ENCODE measurements at regions not wholly inside any gene's neighbourhood (a gene's known extent, or its start where the extent isn't known, plus 50 kb on each side); places are given as distances from the start of the nearest gene placed in this dataset.

DNA sequence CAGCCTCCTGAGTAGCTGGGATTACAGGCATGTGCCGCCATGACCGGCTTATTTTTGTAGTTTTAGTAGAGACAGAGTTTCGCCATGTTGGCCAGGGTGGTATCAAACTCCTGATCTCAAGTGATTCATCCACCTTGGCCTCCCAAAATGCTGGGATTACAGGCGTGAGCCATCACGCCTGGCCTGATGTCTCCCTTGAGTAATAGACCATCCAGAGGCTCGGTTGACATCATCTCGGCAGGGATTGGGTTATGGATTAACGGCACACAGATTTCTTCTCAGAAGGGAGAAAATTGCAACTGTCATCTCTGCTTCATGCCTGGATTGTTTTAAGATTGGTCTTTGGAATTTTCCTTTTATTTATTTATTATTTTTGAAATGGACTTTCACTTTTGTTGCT, 239.2 kb upstream of the LARGE1 start:
- peaks cover 7% of the 10 kb centered on the region for H3K9me3 Mint-ChIP-seq
- H3K36me3 Mint-ChIP-seq (ENCODE audit: low read depth), result no peaks in the 10 kb centered on the region
- no peaks in the 10 kb centered on the region for H3K4me1 Mint-ChIP-seq
- no peak for ATAC-seq (replicated peaks)
- H3K27me3 Mint-ChIP-seq, result no peaks in the 10 kb centered on the region
- no peak overlapping the region for H3K4me3 Mint-ChIP-seq
- no peak overlapping the region for H3K27ac Mint-ChIP-seq

DNA sequence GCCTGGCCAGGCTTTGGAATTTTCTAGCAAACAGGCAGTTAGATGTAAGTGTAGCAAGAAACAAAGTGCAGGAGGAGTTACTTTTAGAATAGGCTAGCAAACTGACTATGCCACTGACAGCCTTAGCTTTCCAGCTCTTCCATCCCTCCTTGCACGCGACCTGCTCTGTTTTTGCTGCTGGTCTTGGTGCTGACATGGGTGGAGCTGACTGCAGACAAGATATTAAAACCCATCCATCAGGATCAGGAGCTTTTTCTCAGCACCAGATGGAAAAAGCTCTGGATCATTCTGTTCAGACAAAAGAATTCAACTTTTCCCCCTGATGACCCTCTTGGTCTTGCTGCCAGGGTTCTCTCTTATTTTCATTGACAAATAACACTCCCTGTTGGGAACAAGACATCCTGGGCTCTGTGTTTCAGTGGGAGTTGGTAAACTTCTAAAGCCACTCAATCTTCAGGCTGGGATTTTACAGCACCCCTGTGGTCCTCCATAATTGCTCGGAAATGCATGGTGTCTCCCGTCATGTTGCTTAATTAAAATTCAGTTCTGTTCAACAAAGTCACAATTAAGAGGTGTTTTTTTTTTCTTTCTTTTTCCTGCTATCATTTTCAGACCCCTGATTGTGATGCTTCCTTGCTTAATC, 240.0 kb upstream of the LARGE1 start:
- no peaks in the 10 kb centered on the region for H3K4me1 Mint-ChIP-seq
- no peak for ATAC-seq (replicated peaks)
- no peak overlapping the region for H3K27ac Mint-ChIP-seq
- no peaks in the 10 kb centered on the region for H3K36me3 Mint-ChIP-seq (ENCODE audit: low read depth)
- H3K4me3 Mint-ChIP-seq, result no peak overlapping the region
- peaks cover 5% of the 10 kb centered on the region for H3K9me3 Mint-ChIP-seq
- H3K27me3 Mint-ChIP-seq, result no peaks in the 10 kb centered on the region

DNA sequence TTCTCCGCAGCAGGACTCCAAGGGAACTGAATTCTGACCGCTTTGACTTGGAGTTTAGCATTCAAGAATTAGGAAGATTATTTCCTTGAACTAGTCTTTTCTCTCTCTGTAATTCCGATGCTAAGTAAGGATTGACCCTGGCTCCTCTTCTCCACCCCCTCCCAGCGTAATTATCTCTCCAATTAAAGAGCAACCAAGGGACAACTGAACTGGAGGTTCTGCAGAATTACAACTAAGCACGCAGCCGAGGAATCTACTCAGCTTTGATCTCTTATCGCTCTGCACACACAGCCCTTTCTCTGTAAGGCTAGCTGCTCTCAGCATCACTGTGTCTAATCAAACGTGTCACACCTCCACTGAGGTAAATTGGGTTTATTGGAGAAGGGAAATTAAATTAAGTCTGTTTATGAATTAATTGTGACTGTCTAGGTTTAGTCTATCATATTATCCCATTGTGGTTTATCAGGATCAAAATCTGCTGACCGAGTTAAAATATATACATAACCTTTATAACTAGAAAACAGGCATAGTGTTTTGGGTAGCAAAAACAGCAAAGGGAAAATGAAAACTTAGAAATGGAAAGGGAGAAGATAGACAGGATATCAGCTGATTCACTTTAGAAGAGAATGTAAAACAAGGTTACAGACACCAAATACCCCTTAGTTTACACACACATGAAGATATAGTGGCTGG, 241.3 kb upstream of the LARGE1 start:
- H3K27me3 Mint-ChIP-seq, result peaks cover under 1% of the 10 kb centered on the region

DNA sequence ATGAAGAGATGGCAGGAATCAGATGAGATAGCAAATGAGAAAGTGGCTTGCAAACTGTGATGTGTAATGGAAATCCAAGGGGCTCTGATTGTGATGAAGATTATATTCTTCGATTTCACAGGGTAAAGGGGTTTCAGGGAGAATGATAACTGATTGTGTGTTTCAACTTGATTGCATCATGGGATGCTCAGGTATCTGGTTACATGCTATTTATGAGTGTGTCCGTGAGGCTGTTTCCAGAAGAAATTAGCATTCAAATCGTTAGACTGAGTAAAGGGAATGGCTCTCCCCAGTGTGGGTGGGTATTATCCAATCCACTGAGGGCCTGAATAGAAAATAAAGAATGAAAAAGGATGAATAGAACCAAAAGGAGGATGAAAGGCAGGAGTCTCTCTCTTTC, 278.7 kb upstream of the LARGE1 start:
- H3K36me3 Mint-ChIP-seq (ENCODE audit: low read depth), result no peaks in the 10 kb centered on the region
- no peak overlapping the region for H3K27ac Mint-ChIP-seq
- no peaks in the 10 kb centered on the region for H3K9me3 Mint-ChIP-seq
- H3K4me1 Mint-ChIP-seq, result no peaks in the 10 kb centered on the region
- no peaks in the 10 kb centered on the region for H3K27me3 Mint-ChIP-seq
- ATAC-seq (replicated peaks), result no peak
- H3K4me3 Mint-ChIP-seq, result no peak overlapping the region

More for the DNA sequence above, 241.3 kb upstream of the LARGE1 start:
- no peak for ATAC-seq (replicated peaks)
- Mint-ChIP-seq H3K9me3 (peaks cover 5% of the 10 kb centered on the region), H3K4me1 (no peaks in the 10 kb centered on the region), H3K4me3 (no peak overlapping the region), H3K36me3 (ENCODE audit: low read depth) (no peaks in the 10 kb centered on the region), H3K27ac (no peak overlapping the region)

- H3K9me3 Mint-ChIP-seq, result peaks cover 4% of the 10 kb centered on the region
- no peaks in the 10 kb centered on the region for H3K36me3 Mint-ChIP-seq (ENCODE audit: low read depth)
- H3K27me3 Mint-ChIP-seq, result no peaks in the 10 kb centered on the region
- H3K27ac Mint-ChIP-seq, result no peak overlapping the region
- H3K4me3 Mint-ChIP-seq, result no peak overlapping the region
- no peaks in the 10 kb centered on the region for H3K4me1 Mint-ChIP-seq
- ATAC-seq (replicated peaks), result no peak
Measured at GRCh38 chr22:34210301-34210700, 290.0 kb upstream of the LARGE1 start.

DNA sequence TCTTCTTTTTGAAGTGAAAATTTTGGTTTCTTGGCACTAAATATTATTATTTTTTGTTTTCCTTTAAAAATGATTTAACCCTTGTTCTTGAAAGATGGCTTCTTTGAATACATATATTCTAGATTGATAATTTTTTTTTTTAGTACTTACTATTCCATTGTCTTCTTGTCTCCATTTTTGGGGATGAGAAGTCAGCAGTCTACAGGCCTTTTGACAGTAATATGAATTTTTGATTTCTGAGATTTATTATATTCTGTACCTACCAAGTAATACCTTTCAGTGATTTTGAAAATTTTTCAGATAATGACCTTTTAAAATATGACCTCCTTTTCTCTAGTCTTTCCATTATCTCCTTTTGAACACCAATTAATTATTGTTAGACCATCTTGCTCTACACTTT, 294.1 kb upstream of the LARGE1 start:
- H3K27ac Mint-ChIP-seq, result no peak overlapping the region
- H3K4me1 Mint-ChIP-seq, result no peaks in the 10 kb centered on the region
- no peak for ATAC-seq (replicated peaks)
- no peaks in the 10 kb centered on the region for H3K36me3 Mint-ChIP-seq (ENCODE audit: low read depth)
- H3K4me3 Mint-ChIP-seq, result no peak overlapping the region
- H3K9me3 Mint-ChIP-seq, result peaks cover 16% of the 10 kb centered on the region
- H3K27me3 Mint-ChIP-seq, result peaks cover 5% of the 10 kb centered on the region

GRCh38 chr22:34225278-34225677, 305.0 kb upstream of the LARGE1 start:
- Mint-ChIP-seq H3K9me3 (peaks cover 4% of the 10 kb centered on the region), H3K4me3 (no peak overlapping the region)
- no peak for ATAC-seq (replicated peaks)

GRCh38 chr22:34236527-34236926, 316.3 kb upstream of the LARGE1 start:
- H3K4me1 Mint-ChIP-seq, result no peaks in the 10 kb centered on the region
- no peaks in the 10 kb centered on the region for H3K36me3 Mint-ChIP-seq (ENCODE audit: low read depth)
- peaks cover 20% of the 10 kb centered on the region for H3K9me3 Mint-ChIP-seq
- ATAC-seq (replicated peaks), result no peak
- H3K4me3 Mint-ChIP-seq, result no peak overlapping the region
- no peaks in the 10 kb centered on the region for H3K27me3 Mint-ChIP-seq
- no peak overlapping the region for H3K27ac Mint-ChIP-seq

More at GRCh38 chr22:34225278-34225677, 305.0 kb upstream of the LARGE1 start:
- Mint-ChIP-seq H3K36me3 (ENCODE audit: low read depth) (no peaks in the 10 kb centered on the region), H3K4me1 (no peaks in the 10 kb centered on the region), H3K27me3 (peaks cover 4% of the 10 kb centered on the region), H3K27ac (no peak overlapping the region)

DNA sequence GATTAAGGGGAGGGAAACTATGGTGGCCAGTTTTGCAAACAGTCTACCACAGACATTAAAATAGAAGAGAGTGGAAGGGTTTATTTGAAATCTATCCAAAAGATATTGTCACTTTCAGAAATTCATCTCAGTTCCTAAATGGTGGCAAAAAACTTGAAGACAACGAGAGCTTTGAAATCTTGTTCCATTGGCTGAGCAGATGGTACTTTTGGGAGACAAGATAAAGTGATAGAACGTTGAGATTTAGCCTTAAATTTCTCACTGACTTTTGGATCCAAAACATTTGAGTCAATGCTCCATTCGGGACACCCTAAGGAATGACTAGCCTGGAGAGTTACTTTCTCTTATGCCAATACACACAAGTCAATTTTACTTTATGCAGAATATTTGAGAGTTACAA, 319.1 kb upstream of the LARGE1 start:
- Mint-ChIP-seq H3K4me3 (no peak overlapping the region), H3K9me3 (peaks cover 14% of the 10 kb centered on the region), H3K27me3 (no peaks in the 10 kb centered on the region), H3K36me3 (ENCODE audit: low read depth) (no peaks in the 10 kb centered on the region), H3K27ac (no peak overlapping the region), H3K4me1 (no peaks in the 10 kb centered on the region)
- no peak for ATAC-seq (replicated peaks)

- no peaks in the 10 kb centered on the region for H3K27me3 Mint-ChIP-seq
- no peak overlapping the region for H3K4me3 Mint-ChIP-seq
- H3K36me3 Mint-ChIP-seq (ENCODE audit: low read depth), result no peaks in the 10 kb centered on the region
- no peak overlapping the region for H3K27ac Mint-ChIP-seq
- ATAC-seq (replicated peaks), result no peak
- no peaks in the 10 kb centered on the region for H3K4me1 Mint-ChIP-seq
- H3K9me3 Mint-ChIP-seq, result peaks cover 3% of the 10 kb centered on the region
Measured at GRCh38 chr22:34243023-34243422, 322.7 kb upstream of the LARGE1 start.

GRCh38 chr22:34255042-34255441, 334.8 kb upstream of the LARGE1 start:
- ATAC-seq (replicated peaks), result no peak
- Mint-ChIP-seq H3K4me1 (no peaks in the 10 kb centered on the region), H3K9me3 (peaks cover 10% of the 10 kb centered on the region), H3K27me3 (no peaks in the 10 kb centered on the region), H3K36me3 (ENCODE audit: low read depth) (no peaks in the 10 kb centered on the region), H3K4me3 (no peak overlapping the region), H3K27ac (no peak overlapping the region)

DNA sequence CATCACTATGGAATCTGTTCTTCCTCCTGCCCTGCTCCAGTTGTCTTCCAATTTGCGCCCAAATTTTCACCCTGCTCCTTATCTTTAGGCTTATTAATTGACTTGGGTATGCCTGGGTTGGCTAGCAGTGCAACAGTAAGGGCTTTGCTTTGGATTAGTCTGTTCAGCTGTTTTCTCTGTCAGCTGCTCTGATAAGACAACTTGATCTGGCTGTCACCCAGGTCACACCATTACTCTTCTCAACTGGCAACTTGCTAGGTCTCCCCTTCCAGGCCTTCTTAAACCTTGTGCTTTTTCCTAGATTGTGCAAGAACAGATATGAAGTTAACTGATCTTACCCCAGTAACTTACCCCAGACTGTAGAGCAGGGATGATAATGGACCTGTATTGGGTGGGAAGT, 357.8 kb upstream of the LARGE1 start:
- Mint-ChIP-seq H3K9me3 (no peaks in the 10 kb centered on the region), H3K36me3 (ENCODE audit: low read depth) (no peaks in the 10 kb centered on the region), H3K27ac (no peak overlapping the region), H3K4me1 (no peaks in the 10 kb centered on the region), H3K27me3 (no peaks in the 10 kb centered on the region), H3K4me3 (no peak overlapping the region)
- ATAC-seq (replicated peaks), result no peak

- H3K9me3 Mint-ChIP-seq, result no peaks in the 10 kb centered on the region
- H3K27me3 Mint-ChIP-seq, result peaks cover 3% of the 10 kb centered on the region
- H3K27ac Mint-ChIP-seq, result no peak overlapping the region
- H3K4me1 Mint-ChIP-seq, result no peaks in the 10 kb centered on the region
- H3K36me3 Mint-ChIP-seq (ENCODE audit: low read depth), result no peaks in the 10 kb centered on the region
- ATAC-seq (replicated peaks), result no peak
- no peak overlapping the region for H3K4me3 Mint-ChIP-seq
Measured at GRCh38 chr22:34281738-34282137, 361.5 kb upstream of the LARGE1 start.

DNA sequence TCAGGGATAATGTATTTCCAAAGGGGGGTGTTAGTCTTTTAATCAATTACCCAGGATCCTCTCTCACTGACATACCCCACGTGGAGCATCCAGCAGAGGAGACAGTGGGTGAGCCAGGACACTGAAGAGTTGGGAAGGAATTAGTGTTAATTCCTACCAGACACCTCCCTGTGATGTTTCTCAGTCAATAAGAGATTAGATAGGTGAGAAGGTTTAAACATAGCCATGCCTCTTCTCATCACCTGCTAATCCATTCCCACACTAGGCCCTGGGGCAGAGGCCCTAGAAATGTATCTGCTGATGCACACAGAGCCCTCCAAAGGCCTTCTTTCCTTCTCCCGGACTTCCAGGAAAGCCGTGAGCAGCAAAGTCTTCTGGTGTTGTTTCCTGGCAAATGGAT, 363.6 kb upstream of the LARGE1 start:
- no peak for ATAC-seq (replicated peaks)
- no peaks in the 10 kb centered on the region for H3K36me3 Mint-ChIP-seq (ENCODE audit: low read depth)
- H3K27me3 Mint-ChIP-seq, result peaks cover 8% of the 10 kb centered on the region
- no peak overlapping the region for H3K4me3 Mint-ChIP-seq
- H3K27ac Mint-ChIP-seq, result no peak overlapping the region
- H3K9me3 Mint-ChIP-seq, result no peaks in the 10 kb centered on the region
- H3K4me1 Mint-ChIP-seq, result no peaks in the 10 kb centered on the region

GRCh38 chr22:34293324-34293723, 373.0 kb upstream of the LARGE1 start:
- no peaks in the 10 kb centered on the region for H3K36me3 Mint-ChIP-seq (ENCODE audit: low read depth)
- H3K27me3 Mint-ChIP-seq, result peaks cover 6% of the 10 kb centered on the region
- H3K4me1 Mint-ChIP-seq, result no peaks in the 10 kb centered on the region
- ATAC-seq (replicated peaks), result no peak
- H3K27ac Mint-ChIP-seq, result no peak overlapping the region
- no peak overlapping the region for H3K4me3 Mint-ChIP-seq
- H3K9me3 Mint-ChIP-seq, result no peaks in the 10 kb centered on the region

Data from activated T-helper 17 cell treated with anti-CD3 and anti-CD28 coated beads, Interleukin-2, amount 50 U/mL, for 72 hours (primary cell).